RCC 7860 (cell line): ENCODE measurements at regions not wholly inside any gene's neighbourhood (a gene's known extent, or its start where the extent isn't known, plus 50 kb on each side); places are given as distances from the start of the nearest gene placed in this dataset.
A peak's percentile ranks its signal among the peaks of the same experiment; 100 is the strongest.

ENCODE experiments used
- DNase-seq: peaks from one replicate; pipeline ENCODE4 v3.0.0-alpha.2; 2015; ENCODE audit warnings: low spot score
- FAIRE-seq: peaks from 2 replicates; lab custom pipeline; 2012; peaks lifted over from hg19 to GRCh38; lab: Jason Lieb, UNC

DNA sequence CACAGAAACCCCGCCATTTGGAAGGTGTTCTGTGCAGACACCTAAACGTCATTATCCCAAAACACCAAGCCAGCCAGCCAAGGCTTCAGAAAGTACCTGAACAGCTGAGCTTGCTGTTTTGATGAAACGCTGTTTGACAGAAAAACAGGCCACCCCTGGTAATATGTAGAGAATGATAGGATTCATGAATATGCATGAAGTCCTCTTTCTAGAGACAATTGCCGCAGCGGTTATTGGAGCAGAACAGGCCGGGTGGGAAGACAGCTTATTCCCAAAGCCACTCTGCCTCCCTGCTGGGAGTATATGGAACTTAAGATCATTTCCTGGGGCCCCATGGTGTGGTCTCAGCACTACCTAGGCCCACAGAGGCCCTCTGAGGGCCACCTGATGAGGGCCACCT is 229.5 kb downstream of the UQCRFS1 start:
- FAIRE-seq (no peak), DNase-seq (no peak)

DNA sequence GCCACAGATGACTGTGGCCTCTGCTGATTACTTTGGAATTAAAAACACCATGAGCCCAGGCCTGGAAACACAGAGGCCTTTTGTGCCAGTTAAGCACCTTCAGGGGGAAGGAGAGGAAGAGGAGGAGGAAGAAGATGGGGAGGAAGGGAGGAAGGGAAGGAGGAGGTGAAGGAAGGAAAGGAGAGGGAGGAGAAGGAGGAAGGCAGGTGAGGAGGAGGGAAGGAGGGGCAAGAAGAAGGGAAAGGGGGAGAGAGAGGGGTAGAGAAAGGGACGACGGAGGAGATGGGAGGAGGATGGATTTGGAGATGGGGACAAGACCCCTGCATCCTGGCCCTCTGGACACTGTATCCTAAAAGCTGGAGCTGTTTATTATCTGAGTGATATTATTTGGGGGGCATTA is 231.0 kb downstream of the UQCRFS1 start:
- FAIRE-seq: no peak
- DNase-seq: no peak

DNA sequence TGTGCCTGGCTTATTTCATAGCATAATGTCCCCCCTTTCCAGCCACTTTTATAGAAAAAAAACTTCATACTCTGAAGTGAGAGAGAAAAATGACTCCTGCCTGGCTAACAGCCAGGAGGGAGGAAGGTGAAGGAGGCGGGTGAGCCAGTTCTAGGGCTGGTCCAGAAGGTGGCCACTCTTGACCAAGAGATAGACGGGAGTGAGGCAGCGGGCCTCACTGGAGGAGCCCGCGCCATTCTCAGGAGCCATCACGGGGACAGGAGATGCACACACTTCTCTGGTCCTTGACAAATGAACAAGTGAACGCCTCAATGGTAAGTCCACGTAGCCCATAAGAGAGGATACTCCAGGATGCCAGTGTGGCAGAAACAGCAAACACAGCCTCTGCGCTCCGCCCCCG is 231.4 kb downstream of the UQCRFS1 start:
- no peak for FAIRE-seq
- DNase-seq: no peak

DNA sequence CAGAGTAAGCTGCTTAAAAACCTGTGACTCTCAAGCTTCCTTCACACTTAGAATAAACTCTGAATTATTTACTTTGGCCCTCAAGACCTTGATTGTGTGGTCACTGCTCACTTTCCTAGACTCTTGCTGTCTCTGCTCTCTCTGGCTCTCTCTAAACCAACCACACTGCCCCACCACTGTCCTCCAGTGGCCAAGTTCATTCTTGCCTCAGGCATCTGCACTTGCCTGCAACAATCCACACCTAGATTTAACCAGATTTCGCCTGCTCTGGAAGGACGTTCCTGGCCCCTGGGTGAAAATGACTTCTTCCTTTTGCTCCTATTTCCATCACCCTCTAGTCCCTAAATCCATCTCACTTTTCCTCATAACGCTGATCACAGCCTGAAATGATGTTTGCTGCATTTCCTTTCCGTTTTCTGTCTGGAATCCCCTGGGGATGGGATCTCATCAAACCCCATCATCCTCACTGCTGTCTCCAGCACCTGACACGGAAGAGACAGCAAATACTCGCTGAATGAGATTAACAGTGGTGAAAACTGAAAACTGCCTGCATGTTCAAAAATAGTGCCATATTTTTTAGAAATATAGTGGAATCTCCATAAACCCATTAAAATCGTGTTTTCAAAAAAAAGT is 232.6 kb downstream of the UQCRFS1 start:
- FAIRE-seq: no peak

DNA sequence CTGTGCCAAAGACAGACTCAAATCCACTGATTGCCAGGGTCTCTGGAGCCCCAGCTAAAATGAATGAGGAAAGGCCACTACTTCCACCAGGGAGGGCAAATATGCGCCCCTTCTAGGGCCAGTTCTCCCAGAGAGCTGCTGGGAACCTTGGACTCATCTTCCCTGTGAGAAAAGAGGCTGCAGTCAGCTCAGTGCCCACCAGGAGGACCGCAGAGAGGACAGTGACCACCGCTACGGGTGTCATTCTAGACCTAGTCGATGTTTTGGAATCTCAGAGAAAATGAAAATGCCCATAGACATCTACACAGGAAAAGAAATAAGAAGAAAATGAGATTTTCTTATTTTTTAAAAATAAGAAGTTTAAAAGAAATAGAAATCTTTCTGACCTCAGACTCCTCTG is 235.1 kb downstream of the UQCRFS1 start:
- FAIRE-seq (no peak), DNase-seq (no peak)

More for the DNA sequence above, 232.6 kb downstream of the UQCRFS1 start:
- DNase-seq: peak; percentile 6

DNA sequence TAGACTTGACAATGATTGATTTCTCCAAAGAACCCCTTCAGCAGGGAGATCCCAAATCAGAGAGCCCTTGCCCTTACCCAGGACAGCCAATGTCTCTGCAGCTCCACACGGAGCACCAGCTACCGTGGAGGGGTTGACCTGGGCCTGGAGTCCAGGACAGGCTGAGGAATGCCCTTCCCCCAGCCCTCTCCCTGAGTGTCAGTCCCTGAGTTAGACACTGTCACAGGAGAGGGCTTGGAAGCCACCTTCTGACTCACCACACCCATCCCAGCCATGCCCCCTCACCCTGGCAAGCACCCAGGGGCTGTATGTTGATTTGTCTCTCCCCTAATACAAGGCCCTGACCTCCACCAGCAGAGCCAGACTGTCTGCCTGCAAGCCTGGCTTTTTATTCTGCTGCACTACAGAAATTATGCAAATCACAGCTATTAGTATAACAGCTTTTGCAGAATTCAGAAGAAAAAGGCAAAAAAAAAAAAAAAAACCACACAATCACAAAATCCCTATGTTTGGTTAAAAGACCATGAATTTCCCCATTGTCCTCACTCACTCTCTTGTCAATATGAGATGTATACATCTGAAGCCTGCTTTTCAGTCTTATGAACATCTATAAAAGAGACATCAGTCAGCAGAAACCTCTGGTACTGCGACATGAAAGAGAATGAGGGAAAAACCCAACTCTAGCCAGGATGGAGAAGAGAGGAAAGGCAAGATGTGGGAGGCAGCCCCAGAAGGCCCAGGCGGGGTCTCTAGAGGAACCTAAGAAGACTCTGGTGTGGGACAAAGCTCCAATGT is 240.7 kb downstream of the UQCRFS1 start:
- DNase-seq (no peak), FAIRE-seq (no peak)

DNA sequence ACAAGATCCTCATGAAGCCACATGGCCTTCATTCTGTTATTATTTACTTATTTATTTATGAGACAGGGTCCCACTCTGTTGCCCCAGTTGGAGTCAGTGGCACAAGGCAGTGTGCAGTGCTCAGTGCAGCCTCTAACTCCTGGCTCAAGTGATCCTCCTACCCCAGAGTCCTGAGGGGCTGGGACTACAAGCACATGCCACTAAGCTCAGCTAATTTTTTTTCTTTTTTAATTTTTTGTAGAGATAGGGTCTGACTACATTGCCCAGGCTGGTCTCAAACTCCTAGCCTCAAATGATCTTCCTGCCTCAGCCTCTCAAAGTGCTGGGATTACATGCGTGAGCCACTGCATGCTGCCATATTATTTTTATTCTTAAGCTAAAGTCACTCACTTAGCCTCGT is 241.4 kb downstream of the UQCRFS1 start:
- FAIRE-seq: no peak
- no peak for DNase-seq

DNA sequence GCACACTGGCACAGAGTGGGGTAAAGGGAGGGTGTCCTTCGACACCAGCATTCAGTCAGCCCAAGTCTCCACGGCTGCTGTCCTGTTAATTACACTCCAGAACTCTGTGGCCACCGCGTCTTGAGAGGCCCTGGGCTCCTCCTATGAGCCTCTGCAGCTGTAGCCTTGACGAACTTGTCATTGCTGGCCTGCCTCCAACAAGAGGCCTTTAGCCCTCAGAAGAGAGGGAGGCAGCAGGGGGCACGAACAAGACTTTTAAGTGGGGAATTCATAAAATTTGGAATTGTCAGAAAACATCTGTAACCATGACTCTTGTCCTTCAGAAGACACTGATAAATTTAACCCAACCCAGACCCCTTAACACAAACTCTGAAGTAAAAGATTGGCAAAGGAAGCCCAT is 241.9 kb downstream of the UQCRFS1 start:
- DNase-seq: no peak
- no peak for FAIRE-seq

DNA sequence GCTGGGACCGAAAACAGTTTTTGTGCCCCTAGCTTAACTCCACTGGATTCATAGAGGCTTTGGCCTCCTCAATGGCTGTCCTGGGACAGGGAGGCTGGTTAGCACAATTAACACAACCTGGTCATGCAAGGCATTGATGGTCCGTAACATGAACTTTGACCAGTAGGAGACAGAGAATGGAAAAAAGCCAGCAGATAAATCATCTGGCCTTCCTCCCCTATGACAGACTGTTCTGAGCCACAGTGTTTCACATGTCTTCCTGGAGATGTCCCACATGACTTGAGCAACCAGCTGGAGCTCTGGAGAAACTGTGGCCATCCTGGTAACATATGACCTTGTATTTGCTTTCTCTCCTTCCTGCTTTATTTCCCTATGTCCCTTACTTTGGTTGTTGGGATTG is 244.2 kb downstream of the UQCRFS1 start:
- FAIRE-seq: no peak
- DNase-seq: no peak

DNA sequence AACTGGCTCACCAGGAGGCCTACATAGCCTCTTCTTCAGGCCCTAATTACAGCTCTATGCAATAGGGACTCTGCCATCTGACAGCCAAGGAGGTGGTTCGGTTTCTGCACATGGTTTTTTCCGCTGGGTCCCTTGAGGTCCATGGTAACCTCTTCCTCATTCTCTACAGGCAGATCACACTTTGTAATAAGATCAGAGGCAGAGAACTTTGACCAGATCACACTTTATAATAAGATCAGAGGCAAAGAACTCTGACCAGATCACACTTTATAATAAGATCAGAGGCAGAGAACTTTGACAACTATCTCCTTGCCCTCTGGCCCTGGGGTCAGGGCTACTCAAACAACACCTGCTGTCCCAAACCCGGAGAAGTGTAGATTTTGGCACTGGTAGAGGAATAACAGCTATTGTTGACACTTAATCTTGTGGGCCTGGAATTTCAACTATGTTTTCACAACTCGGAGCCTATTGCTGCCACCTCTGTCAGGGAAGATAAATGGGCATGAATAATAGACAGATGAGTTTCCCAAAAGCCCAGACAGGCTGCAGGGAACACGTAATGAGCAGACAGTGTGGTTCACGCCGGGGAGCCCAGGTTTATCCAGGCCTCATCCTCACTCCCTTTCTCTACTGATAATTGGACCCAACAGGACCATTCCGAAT is 246.1 kb downstream of the UQCRFS1 start:
- peak; percentile 61 for FAIRE-seq
- DNase-seq: peak; percentile 69

DNA sequence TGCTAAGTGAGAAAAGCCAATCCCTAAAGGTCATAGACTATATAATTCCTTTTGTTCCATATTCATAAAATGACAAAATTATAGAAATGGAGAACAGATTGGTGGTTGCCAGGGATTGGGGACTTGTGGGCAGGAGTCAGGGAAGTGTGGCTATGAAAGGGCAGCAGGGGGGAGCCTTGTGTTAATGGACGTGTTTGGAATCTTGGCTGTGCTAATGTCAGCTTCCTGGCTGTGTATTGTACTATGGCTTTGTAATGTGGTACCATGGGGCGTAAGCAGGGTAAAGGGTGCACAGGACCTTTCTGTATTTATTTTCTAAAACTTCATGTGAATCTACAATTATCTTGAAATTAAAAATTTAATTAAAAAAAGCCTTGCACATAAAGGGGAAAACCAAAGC is 248.5 kb downstream of the UQCRFS1 start:
- DNase-seq: no peak
- no peak for FAIRE-seq

DNA sequence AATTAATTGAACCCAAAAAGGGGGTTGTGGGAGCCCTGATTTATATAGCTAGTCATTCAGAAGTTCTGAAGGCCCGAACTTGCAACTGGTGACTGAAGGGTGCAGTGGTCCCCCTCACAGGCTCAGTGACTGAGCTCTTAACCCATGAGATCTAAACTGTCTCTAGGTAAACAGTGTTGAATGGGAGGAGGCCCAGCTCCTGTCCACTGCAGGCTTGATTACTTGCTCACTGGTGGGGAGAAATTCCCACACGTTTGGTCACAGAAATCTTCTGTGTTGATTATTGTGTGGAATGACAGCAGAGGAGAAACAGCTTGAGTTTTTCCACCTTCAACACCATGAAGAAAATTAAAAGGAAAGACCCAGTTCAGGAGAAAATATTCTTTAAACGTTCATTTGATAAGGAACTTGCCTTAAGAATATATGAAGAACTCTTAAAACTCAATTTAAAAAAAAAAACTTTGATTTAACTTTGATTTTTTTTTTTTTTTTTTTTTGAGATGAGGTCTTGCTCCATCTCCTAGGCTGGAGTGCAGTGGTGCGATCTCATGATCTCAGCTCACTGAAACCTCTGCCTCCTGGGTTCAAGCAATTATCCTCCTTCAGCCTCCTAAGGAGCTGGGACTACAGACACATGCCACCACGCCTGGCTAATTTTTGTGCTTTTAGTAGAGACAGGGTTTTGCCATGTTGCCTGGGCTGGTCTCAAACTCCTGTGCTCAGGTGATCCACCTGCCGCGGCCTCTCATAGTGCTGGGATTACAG is 249.3 kb downstream of the UQCRFS1 start:
- no peak for FAIRE-seq

DNA sequence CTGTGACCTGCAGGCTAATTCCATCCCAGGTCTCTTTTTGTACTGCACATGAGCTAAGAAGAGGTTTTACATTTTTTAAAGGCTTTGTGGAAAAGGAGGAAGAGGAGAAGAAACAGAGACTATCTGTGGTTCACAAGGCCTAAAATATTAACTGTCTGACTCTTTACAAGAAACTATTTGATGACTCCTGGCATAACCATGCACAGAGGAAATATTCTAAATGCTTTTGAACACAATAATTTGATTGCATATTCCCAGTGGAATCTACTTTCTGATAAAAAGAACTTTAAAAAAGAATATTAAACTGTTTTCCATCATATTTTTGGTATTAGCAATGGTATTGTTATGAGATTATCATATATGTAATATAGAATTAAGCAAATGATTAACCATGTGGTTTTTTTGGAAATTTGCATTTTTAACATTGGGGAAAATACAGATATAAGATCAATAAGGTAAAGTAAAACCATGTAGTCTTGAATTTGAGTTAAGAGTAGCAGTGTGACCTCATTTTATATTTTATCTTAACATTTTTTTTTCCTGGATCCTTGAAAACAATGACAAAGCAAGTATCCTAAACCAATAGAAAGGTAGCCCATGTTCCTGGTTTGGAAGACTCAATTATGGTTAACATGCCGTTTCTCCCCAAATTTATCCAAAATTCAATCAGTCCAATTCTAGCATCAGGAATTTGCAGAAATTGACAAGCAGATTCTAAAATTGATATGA is 251.0 kb downstream of the UQCRFS1 start:
- FAIRE-seq: peak; percentile 92
- DNase-seq: peak; percentile 87

More for the DNA sequence above, 249.3 kb downstream of the UQCRFS1 start:
- DNase-seq: peak; percentile 58

DNA sequence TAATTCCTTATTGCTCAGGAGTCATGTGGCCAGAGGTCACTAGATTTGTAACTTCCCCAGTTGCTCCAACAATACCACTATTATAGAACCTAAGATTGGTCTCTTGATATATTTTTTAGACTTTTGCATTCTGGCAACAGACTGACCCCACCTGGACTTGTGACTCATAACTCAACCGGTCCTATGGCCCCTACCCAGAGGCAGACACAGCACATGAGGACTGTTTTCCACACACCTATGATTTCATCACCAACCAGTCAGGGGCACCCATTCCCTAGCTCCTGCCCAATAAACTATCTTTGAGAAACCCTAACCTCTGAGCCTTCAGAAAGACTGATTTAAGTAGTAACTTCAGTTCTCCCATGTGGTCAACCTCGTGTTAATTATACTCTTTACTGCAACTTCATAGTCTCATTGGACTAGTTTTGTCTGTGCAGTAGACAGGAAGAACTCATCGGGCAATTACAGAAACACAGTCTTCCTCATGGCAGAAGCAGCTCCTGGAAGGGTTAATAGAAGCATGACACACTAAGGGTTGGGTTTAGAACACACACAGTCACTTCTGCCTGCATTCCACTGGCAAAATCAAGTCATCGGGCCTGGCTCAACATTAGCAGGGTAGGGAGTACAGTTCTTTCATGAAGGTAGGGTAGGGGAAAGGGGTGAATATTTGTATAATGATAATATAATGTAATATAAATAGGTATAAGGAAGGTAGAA is 251.8 kb downstream of the UQCRFS1 start:
- DNase-seq (peak; percentile 84), FAIRE-seq (no peak)

DNA sequence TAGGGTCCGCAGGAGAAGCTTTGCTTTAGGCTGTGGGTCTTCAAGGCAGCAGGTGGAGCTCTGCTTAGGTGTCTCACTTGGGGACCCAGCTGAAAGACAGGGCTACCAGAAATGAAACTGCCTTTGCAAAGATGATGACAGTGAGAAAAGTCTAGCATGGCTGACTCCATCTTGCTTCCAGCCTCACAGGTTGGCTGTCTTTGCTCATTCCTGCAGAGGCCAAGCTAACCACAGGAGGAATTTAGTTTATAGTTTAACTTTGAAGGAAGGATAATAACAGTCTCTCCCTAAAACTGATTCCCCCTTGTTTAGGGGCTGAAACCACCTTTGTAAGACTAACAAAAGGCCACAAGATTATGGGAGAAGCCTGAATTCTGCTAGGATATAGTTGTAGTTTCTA is 252.4 kb downstream of the UQCRFS1 start:
- FAIRE-seq (no peak), DNase-seq (no peak)

DNA sequence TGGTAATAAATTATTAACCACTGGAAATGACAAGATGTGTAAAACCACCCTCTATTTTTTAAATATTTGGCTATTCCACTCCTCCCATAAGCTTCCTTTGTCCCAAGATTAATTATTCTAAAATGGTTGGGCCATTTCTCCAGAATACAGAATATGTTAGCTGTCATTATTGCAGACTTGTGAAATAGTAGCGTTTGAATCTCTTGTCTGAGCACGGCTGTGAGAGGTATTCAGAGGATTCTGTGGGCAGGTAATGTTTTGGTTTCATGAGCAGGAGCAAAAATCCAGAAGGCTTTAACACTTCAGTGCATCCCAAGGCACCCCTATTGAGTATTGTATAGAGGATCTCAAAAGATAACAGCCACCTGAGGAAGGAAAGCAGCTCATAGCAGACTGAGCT is 256.0 kb downstream of the UQCRFS1 start:
- DNase-seq (peak; percentile 22), FAIRE-seq (no peak)

DNA sequence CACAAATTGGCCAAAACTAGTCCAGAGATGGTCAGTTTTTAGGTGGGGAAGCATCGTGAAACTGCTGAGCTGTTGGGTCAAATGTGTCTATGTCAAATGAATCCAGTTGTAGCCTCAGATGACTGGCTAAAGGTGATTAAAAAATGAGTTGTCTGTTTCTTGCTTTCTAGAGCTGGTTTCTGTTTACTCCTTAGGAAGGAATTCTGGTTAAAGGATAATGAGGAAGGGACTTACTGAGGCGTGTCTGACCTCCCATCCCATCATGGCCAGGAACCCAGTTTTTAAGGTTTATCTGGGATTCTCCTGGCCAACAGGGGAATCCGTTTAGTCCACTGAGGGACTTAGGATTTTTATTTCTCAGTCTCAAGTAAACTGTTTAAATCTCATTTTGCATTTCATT is 256.5 kb downstream of the UQCRFS1 start:
- DNase-seq: peak; percentile 69
- FAIRE-seq: peak; percentile 86

DNA sequence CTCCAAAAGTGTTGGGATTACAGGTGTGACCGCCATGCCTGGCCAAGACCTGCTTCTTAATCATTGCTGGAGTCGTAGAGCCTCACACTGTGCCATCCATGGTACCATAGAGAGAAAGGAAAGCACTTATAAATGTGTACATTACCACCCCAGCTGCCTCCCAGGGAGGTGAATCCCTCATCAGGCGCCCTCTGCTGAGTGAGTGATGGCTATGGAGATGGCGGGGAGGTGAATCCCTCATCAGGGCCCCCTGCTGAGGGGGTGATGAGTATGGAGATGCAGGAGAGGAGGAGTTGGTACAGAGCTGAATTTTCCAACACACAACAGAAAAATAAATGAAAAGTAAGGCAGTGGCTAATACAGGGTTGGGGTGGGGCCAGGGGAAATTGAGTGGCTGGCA is 263.4 kb downstream of the UQCRFS1 start:
- no peak for FAIRE-seq
- DNase-seq: no peak

DNA sequence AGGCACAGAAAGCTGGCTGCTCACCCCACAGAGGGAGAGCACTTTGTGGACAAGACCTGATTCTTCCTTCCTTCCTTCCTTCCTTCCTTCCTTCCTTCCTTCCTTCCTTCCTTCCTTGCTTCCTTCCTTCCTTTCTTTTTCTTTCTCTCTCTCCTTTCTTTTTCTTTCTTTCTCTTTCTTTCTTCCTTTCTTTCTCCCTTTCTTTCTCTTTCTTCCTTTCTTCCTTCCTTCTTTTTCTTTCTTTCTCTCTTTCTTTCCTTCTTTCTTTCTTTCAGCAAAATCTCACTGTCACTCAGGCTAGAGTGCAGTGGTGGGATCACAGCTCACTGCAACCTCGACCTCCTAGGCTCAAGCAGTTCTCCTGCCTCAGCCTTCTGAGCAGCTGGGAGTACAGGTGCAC is 263.9 kb downstream of the UQCRFS1 start:
- FAIRE-seq (no peak), DNase-seq (no peak)

DNA sequence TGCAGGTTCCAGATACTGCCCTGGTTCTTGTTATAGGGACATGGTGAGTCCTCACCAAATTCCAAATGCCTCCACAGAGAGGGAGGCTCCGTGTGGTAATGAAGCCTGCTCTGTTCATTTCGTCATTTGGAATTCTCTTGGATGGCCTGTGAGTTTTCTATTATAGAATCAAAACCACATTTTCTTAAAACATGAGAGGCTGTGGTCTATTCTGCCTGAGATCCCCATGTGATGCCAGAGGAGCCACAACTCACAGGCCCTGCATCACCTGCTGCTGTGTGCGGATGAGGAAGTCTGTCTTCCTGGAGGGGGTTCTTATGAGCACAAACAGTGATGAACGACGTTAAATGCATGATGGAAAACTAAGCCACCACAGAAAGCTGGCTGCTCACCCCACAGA is 264.4 kb downstream of the UQCRFS1 start:
- DNase-seq: no peak
- no peak for FAIRE-seq
